ENCODE measurements at regions not wholly inside any gene's neighbourhood (a gene's known extent, or its start where the extent isn't known, plus 50 kb on each side); places are given as distances from the start of the nearest gene placed in this dataset.

DNA sequence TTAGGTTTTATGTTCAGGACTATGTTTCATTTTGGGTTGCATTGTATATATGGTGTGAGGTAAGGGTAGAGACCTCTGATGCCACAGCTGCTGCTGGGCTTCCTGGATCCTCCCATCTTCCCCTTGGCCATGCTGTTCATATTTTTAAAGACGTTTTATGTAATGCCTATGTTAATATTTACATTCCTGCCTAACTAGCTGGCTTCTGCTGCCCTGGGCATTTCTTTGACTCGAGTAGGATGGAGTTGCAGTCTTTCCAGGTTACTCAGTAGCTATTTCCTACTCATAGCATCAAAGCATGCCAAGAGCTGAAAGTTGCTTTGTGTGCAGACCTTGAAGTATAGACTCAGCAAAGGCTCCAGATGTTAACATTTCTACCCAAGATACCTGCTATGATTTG is 220.5 kb upstream of the CADM1 start:
- no peaks in the 10 kb centered on the region for H3F3A ChIP-seq (replicated peaks; ENCODE audit: low read depth)
- peaks cover 6% of the 10 kb centered on the region; the same call in 1 of the 2 replicates for H3K9me2 ChIP-seq (ENCODE audit: insufficient read depth)
- H3K4me2 ChIP-seq = no peak overlapping the region
- H3K36me3 ChIP-seq (ENCODE audit: insufficient read depth) = no peaks in the 10 kb centered on the region
- no peak overlapping the region for H2AFZ ChIP-seq
- Mint-ChIP-seq H3K4me1 (no peaks in the 10 kb centered on the region), H3K36me3 (ENCODE audit: low read depth) (no peaks in the 10 kb centered on the region), H3K27ac (no peak overlapping the region), H3K4me3 (no peak overlapping the region), H3K27me3 (ENCODE audit: insufficient read depth, low read depth, poor library complexity) (no peaks in the 10 kb centered on the region), H3K9me3 (peaks cover 6% of the 10 kb centered on the region; the same call in 1 of the 3 replicates)
- no peaks in the 10 kb centered on the region for H3K79me2 ChIP-seq (replicated peaks; ENCODE audit: insufficient read depth)
- no peaks in the 10 kb centered on the region for H4K20me1 ChIP-seq (replicated peaks; ENCODE audit: insufficient read depth)
- no peak overlapping the region for H3K27ac ChIP-seq (ENCODE audit: low read depth)
- no peak for ATAC-seq
- no peak for DNase-seq (ENCODE audit: low spot score)
- TF ChIP-seq ZNF114 (CRISPR knock-in tag; IDR thresholded peaks at IDR 0.05) = no peak
- TF ChIP-seq POLR2AphosphoS5 (IDR thresholded peaks at IDR 0.05; ENCODE audit: low read depth) = no peak
- TF ChIP-seq ZNF331 (CRISPR knock-in tag; IDR thresholded peaks at IDR 0.05; ENCODE audit: low read depth) = no peak
- TF ChIP-seq STAT1 (IDR thresholded peaks at IDR 0.05; ENCODE audit: unreplicated experiment) = no peak
- TF ChIP-seq, protein P1, sequence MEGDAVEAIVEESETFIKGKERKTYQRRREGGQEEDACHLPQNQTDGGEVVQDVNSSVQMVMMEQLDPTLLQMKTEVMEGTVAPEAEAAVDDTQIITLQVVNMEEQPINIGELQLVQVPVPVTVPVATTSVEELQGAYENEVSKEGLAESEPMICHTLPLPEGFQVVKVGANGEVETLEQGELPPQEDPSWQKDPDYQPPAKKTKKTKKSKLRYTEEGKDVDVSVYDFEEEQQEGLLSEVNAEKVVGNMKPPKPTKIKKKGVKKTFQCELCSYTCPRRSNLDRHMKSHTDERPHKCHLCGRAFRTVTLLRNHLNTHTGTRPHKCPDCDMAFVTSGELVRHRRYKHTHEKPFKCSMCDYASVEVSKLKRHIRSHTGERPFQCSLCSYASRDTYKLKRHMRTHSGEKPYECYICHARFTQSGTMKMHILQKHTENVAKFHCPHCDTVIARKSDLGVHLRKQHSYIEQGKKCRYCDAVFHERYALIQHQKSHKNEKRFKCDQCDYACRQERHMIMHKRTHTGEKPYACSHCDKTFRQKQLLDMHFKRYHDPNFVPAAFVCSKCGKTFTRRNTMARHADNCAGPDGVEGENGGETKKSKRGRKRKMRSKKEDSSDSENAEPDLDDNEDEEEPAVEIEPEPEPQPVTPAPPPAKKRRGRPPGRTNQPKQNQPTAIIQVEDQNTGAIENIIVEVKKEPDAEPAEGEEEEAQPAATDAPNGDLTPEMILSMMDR (conservative IDR thresholded peaks at IDR 0.05; ENCODE audit: low read depth in 2 of 2) = no peak
- TF ChIP-seq NANOG (IDR thresholded peaks at IDR 0.05; ENCODE audit: borderline replicate concordance) = no peak
- no peak for TF ChIP-seq CREB1 (CRISPR knock-in tag; IDR thresholded peaks at IDR 0.05; ENCODE audit: low read depth)
- TF ChIP-seq EZH2phosphoT487 (IDR thresholded peaks at IDR 0.05; ENCODE audit: unreplicated experiment) = no peak
- TF ChIP-seq, protein P2, sequence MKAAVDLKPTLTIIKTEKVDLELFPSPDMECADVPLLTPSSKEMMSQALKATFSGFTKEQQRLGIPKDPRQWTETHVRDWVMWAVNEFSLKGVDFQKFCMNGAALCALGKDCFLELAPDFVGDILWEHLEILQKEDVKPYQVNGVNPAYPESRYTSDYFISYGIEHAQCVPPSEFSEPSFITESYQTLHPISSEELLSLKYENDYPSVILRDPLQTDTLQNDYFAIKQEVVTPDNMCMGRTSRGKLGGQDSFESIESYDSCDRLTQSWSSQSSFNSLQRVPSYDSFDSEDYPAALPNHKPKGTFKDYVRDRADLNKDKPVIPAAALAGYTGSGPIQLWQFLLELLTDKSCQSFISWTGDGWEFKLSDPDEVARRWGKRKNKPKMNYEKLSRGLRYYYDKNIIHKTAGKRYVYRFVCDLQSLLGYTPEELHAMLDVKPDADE (IDR thresholded peaks at IDR 0.05) = no peak
- TF ChIP-seq, protein P3, sequence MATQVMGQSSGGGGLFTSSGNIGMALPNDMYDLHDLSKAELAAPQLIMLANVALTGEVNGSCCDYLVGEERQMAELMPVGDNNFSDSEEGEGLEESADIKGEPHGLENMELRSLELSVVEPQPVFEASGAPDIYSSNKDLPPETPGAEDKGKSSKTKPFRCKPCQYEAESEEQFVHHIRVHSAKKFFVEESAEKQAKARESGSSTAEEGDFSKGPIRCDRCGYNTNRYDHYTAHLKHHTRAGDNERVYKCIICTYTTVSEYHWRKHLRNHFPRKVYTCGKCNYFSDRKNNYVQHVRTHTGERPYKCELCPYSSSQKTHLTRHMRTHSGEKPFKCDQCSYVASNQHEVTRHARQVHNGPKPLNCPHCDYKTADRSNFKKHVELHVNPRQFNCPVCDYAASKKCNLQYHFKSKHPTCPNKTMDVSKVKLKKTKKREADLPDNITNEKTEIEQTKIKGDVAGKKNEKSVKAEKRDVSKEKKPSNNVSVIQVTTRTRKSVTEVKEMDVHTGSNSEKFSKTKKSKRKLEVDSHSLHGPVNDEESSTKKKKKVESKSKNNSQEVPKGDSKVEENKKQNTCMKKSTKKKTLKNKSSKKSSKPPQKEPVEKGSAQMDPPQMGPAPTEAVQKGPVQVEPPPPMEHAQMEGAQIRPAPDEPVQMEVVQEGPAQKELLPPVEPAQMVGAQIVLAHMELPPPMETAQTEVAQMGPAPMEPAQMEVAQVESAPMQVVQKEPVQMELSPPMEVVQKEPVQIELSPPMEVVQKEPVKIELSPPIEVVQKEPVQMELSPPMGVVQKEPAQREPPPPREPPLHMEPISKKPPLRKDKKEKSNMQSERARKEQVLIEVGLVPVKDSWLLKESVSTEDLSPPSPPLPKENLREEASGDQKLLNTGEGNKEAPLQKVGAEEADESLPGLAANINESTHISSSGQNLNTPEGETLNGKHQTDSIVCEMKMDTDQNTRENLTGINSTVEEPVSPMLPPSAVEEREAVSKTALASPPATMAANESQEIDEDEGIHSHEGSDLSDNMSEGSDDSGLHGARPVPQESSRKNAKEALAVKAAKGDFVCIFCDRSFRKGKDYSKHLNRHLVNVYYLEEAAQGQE (IDR thresholded peaks at IDR 0.05; ENCODE audit: unreplicated experiment) = no peak
- TF ChIP-seq, protein P4, sequence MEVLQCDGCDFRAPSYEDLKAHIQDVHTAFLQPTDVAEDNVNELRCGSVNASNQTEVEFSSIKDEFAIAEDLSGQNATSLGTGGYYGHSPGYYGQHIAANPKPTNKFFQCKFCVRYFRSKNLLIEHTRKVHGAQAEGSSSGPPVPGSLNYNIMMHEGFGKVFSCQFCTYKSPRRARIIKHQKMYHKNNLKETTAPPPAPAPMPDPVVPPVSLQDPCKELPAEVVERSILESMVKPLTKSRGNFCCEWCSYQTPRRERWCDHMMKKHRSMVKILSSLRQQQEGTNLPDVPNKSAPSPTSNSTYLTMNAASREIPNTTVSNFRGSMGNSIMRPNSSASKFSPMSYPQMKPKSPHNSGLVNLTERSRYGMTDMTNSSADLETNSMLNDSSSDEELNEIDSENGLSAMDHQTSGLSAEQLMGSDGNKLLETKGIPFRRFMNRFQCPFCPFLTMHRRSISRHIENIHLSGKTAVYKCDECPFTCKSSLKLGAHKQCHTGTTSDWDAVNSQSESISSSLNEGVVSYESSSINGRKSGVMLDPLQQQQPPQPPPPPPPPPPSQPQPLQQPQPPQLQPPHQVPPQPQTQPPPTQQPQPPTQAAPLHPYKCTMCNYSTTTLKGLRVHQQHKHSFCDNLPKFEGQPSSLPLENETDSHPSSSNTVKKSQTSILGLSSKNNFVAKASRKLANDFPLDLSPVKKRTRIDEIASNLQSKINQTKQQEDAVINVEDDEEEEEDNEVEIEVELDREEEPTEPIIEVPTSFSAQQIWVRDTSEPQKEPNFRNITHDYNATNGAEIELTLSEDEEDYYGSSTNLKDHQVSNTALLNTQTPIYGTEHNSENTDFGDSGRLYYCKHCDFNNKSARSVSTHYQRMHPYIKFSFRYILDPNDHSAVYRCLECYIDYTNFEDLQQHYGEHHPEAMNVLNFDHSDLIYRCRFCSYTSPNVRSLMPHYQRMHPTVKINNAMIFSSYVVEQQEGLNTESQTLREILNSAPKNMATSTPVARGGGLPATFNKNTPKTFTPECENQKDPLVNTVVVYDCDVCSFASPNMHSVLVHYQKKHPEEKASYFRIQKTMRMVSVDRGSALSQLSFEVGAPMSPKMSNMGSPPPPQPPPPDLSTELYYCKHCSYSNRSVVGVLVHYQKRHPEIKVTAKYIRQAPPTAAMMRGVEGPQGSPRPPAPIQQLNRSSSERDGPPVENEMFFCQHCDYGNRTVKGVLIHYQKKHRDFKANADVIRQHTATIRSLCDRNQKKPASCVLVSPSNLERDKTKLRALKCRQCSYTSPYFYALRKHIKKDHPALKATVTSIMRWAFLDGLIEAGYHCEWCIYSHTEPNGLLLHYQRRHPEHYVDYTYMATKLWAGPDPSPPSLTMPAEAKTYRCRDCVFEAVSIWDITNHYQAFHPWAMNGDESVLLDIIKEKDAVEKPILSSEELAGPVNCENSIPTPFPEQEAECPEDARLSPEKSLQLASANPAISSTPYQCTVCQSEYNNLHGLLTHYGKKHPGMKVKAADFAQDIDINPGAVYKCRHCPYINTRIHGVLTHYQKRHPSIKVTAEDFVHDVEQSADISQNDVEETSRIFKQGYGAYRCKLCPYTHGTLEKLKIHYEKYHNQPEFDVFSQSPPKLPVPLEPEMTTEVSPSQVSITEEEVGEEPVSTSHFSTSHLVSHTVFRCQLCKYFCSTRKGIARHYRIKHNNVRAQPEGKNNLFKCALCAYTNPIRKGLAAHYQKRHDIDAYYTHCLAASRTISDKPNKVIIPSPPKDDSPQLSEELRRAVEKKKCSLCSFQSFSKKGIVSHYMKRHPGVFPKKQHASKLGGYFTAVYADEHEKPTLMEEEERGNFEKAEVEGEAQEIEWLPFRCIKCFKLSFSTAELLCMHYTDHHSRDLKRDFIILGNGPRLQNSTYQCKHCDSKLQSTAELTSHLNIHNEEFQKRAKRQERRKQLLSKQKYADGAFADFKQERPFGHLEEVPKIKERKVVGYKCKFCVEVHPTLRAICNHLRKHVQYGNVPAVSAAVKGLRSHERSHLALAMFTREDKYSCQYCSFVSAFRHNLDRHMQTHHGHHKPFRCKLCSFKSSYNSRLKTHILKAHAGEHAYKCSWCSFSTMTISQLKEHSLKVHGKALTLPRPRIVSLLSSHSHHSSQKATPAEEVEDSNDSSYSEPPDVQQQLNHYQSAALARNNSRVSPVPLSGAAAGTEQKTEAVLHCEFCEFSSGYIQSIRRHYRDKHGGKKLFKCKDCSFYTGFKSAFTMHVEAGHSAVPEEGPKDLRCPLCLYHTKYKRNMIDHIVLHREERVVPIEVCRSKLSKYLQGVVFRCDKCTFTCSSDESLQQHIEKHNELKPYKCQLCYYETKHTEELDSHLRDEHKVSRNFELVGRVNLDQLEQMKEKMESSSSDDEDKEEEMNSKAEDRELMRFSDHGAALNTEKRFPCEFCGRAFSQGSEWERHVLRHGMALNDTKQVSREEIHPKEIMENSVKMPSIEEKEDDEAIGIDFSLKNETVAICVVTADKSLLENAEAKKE (CRISPR knock-in tag; IDR thresholded peaks at IDR 0.05) = no peak
- no peak for TF ChIP-seq JUNB (IDR thresholded peaks at IDR 0.05; ENCODE audit: unreplicated experiment)
- TF ChIP-seq EZH2 (IDR thresholded peaks at IDR 0.05; ENCODE audit: low read depth, unreplicated experiment) = no peak
- H3K27me3 ChIP-seq (ENCODE audit: insufficient read depth) = no peaks in the 10 kb centered on the region
- no peak overlapping the region for H3K4me3 ChIP-seq
- H3K4me1 ChIP-seq (ENCODE audit: insufficient read depth) = no peaks in the 10 kb centered on the region
